Muscle of back (tissue), 3 donors: ENCODE measurements at regions not wholly inside any gene's neighbourhood (a gene's known extent, or its start where the extent isn't known, plus 50 kb on each side); places are given as distances from the start of the nearest gene placed in this dataset.
"Not testable (repeated sequence)": the region's sequence is repeated elsewhere in the genome, so short reads cannot be mapped to it uniquely, and the experiment has no call there.

Source experiments
- DNase-seq, 3 donors: peaks; one replicate each; pipeline versions ENCODE4 v3.0.0 to v3.0.0-alpha.2; 2013

GRCh38 chr15:53126144-53126543 is 336.0 kb upstream of the ONECUT1 start:
- DNase-seq = no peak

DNA sequence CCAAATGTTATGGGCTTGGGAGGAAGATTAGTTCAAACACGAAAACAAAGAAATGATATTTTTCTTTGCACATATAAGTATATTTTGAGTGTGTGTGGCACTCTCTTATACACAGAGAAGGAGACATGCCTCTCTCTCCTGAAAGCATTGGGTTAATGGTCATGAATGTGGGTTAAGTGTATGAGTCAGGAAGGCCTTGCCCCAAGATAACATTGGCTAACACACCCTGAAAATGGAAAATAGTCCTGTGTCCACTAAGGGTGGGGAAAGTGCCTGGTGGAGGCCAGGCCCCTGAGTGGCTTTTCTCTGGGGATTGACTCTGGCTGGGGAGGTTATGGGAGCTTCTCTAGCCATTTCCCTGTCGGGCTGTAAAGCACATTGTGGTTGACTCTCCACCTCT is 332.7 kb upstream of the ONECUT1 start:
- DNase-seq = no peak

DNA sequence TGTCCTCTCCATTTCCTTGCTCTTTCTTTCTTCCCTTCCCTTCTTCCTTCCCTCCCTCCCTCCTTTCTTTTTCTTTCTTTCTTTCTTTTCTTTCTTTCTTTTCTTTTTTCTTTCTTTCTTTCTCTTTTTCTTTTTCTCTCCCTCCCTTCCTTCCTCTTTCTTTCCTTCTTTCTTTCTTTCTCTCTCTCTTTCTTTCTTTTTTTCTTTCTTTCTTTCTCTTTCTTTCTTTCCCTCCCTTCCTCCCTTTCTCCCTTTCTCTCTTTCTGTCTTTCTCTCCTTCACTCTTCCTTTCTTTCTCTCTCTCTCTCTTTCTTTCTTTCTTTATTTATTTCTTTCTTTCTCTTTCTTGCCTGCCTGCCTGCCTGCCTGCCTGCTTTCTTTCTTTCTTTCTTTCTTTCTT is 326.8 kb upstream of the ONECUT1 start:
- not testable (repeated sequence) for DNase-seq

- DNase-seq = no peak
These were observed 326.0 kb upstream of the ONECUT1 start for GRCh38 chr15:53116169-53116568.

DNA sequence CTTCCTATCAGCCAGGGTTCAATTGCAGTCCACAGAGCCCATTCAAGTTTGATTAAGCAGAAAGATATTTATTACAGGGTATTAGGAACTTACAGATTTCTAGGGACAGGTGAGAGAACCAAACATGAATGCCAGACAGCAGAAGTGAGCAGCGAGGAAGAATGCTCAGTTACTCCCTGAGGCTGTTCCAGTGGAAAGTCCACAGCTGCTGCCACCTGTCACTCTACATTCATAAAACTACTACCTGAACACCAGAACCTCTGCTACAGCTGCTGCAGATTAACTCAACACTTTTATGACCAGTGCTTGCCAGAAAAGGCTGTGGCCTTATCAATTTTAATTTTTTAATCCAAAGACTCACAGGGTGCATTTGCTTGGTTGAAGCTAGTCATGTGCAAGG is 325.4 kb upstream of the ONECUT1 start:
- no peak for DNase-seq

GRCh38 chr15:53114960-53115359 is 324.8 kb upstream of the ONECUT1 start:
- DNase-seq = no peak

GRCh38 chr15:53110999-53111398 is 320.9 kb upstream of the ONECUT1 start:
- no peak for DNase-seq

DNA sequence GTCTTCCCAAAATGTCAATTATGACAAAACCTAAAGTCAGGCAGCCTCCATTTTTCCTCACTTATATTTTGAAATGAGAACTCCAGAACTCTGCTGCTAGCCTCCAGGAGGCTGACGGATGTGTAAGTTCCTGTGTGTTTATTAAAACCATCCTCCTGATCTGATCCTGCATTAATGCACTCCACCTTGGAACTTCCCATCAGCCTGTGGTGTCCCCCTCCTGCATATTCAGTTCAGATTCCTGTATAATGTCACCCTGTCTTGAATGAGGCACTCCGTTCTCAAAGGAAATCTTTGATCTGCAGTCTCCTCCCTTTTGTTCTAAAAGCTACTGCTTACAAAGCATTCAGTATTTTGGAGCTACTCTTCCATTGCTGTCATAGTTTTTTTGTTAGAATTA is 318.2 kb upstream of the ONECUT1 start:
- no peak for DNase-seq

DNA sequence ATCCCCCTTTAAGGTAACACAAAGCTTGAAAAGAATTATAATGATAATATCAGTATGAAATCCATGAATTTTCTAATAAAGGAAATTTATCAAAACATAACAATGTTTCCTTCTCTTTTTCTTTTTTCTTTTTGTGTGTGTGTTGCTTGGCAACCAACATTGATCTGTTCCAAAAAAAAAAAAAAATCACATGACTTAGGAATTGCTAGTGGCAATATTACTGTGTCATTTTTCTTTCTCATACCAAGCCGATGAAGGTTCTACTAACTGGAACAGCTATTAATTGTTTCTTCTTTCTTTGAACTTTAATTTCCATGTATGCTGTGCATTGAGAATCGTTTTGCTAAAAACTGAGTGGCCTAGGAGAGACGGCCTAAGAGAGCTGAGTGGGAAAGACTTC is 317.7 kb upstream of the ONECUT1 start:
- DNase-seq = no peak

DNA sequence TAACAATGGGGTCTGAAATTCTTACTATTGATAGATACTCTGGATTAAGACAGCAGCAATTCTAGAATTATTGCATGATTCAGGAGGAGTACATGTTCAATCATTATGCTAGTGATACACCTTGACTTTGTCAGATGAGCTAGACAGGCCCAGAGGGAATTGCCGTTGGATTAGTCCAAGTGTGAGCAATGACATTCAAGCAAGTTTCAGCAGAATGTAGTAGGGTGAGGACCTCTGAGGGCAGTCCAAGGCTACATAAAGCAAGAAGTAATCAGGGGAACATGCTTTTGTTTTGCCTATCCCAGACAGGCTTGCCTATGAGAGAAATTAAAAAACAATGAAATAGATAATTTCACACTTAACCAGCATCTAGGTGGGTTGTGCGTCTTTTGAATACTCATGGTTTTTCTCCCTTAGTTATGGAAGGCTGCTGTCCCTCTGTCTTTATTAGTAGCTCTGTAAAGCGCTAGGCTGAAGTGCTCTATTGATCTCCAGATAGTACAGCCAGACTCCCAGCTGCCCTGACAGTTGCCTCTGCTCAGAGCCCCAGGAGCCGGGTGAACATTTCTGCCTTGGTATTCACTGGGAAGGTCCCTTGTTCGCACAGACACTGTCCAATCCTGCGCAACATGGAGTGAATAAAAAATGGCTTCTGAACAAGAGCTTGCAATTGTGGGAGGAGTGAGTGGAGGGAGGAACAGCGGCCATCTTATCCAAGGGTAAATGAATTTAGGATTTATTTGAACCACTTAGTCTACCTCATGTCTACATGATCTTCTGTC is 316.6 kb upstream of the ONECUT1 start:
- no peak for DNase-seq

DNA sequence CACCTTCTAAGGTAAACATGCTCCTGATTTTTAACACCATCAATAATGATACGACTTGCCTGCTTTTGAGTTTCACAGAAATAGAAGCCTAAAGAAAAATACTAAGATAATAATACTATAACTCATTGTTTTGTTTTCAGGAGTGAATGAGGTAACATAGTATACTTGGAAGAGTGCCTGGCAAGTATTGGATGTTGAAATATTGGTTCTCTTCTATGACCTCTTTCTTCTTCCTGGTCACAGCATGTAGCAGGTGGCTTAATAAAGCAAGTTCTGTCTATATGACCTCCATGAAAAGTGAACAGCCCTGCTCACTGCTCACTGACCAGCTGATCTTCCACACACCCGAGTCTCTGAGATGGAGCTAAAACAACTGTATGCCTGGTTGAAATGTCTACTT is 312.3 kb upstream of the ONECUT1 start:
- DNase-seq = no peak

GRCh38 chr15:53080484-53080883 is 290.3 kb upstream of the ONECUT1 start:
- DNase-seq = no peak

DNA sequence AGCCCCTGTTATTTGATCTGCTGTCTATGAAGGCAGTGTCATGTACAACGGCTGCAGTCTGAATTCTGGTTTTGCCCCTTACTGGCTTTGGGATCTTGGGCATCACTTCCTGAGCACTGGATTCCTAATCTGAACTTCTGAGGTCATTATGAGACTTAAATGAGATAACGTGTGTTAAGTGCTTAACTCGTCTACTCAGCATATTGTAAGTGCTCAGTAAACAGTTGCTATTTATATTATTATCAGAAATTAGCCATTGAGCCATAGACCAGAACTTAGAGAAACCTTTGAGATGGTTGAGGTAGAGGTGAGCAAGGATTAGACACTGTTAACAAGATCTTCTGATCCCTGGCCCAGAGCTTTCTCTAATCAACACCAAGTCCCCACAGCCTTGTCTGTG is 284.1 kb upstream of the ONECUT1 start:
- no peak for DNase-seq

DNA sequence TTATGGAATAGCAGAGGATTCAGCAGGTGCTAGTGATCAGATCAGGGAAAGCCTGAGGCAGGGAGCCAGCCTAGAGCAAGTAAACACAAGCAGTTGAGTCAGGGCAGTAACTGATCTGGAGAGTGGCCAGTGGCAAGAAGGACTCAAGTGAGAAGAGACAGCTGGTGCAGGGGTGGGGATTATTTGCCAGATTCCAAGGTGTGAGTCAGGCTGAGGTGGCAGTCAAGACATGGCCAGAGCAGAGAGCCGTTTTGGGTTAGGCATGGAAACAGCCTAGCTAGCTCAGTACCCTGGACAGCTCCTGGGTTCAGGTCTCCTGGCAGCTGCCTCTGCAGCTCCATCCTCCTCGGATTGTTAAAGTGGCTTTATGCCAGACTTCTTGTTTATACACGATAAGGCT is 281.9 kb upstream of the ONECUT1 start:
- peak; percentile 7 to 45 (median 44) for DNase-seq

DNA sequence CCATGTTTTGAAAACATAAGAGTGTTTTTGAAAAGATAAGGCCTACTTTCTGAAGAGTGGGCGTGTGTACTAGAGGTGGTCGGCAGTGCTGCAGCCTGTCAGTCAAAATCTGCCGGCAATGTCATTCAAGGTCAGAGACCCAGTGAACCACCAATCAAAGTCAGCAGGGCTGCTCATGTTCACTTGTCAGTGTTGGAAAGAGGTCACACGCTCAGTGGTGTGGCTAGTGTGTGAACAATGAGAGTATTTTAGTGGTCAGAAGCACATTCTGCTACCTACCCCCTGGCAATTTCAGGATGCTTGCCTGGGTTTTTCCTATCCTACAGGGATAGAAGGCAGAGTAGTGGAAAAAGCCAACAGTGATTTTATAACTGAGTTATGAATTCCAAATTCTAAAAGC is 278.5 kb upstream of the ONECUT1 start:
- DNase-seq = no peak

DNA sequence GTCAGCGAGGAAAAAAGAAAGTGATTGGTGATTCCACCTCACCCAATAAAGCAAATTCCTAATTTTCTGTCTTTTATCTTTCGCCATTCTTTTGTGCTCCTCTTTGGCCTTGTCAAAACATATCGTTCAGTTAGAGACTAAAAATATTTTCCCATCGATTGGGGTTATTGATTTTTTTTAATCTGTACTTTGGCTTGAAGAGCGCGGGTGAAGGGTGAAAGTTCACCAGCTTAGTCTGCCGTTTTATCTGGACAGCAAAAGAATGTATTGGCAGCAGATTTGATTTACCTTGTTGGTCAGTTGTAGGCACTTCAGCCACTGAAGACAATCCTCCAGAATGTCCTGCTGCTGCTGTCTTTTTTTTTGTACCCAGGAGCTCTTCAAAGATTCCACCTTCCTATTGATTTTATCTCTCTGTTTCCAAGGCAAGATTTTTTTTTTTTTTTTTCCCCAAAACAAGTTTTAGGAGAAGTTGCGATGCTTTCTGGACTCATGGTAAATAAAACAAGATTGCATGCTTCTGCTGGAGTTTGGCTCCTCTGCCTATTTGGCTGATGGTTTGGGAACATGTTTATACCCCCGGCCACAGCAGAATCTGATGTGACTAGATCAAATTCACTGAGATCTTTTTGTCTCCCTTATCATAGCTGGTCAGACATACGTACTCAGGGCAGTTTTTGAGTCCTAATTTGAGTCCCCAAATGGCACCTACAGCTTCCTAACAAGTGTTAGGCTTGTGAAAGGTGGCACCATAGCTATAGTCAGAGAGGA is 269.3 kb upstream of the ONECUT1 start:
- no peak for DNase-seq

DNA sequence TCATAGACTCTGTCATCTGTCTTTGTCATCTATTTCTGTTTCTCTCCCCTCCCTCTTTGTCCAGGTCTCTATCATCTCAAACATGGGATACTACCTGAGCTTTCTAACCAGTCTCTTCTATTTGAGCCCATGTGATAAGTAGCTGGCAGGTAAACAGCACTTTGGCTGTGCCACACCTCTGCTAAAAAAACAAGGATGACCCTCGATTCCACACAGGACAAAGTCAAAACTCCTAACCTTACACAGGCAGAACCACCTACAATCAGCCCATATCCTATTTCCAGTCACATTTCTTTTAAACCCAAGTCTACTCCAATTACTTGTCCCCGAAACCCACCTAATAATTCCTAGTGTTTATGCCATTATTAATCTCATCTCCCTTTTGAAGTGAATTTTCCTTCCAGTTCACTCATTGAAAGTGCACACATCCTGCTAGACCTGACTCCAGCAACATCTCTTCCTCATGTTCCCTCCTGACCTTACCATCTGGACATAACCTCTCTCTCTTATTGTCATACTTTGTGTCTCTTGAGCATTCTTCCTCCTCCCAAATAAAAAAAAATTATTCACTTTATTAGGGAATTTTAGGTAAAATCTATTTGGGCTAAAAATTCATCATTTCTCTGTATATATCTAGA is 256.1 kb upstream of the ONECUT1 start:
- no peak for DNase-seq

- DNase-seq = no peak
These were observed 248.5 kb upstream of the ONECUT1 start for GRCh38 chr15:53038655-53038941.

DNA sequence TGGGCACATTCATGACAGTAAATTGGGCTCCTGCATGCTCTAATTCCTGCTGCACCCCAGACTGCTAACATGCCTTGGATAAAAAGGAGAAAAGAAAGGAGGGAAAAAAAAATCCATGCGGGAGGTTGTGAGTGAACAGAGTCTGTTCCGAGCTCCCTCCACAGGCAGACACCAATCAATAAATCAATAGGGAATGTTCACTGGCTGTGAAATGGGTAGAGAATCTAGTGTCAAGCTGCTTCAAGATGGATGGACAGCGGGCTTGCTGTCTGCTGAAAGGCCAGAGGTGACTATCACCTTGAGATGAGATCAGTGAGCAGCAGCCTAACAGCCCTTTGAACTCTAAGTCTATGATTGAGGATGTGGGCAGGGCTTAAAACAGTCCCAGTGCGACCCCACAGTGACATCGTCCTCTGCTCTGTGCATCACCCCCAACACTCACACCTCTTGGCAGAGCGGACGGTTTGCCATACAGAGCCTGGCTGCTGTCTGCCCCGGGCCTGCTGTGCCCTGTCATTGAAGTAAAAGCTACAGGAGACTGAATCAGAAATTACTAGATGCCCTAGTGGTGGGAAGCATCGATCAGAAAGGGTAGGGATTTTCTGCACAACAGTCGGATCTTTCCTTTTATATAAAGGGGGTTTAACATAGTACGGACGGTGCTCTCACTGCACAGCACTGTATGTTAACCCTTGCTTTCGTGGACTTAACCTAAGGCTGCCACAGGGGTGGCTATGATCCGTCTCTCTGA is 247.9 kb upstream of the ONECUT1 start:
- no peak for DNase-seq

DNA sequence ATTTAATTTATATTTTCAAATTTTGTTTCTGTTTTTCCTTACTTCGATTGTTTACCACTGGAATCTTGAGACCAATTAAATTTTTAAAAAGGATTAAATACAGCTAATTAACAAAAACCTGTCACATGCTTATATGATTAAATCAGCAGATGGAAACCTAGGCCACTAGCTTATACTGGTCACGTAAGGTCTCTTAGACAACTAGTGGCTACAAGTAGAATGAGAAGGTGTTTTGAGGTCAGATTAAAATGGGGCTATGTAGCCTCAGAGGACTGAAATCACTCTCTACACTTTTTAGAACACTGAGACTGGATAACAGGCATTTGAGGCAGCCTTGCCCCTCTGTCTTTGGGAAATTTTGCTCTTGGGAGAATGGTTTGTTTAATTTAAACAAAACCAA is 246.5 kb upstream of the ONECUT1 start:
- no peak for DNase-seq

- DNase-seq = no peak
These were observed 244.7 kb upstream of the ONECUT1 start for GRCh38 chr15:53034767-53035245.

DNA sequence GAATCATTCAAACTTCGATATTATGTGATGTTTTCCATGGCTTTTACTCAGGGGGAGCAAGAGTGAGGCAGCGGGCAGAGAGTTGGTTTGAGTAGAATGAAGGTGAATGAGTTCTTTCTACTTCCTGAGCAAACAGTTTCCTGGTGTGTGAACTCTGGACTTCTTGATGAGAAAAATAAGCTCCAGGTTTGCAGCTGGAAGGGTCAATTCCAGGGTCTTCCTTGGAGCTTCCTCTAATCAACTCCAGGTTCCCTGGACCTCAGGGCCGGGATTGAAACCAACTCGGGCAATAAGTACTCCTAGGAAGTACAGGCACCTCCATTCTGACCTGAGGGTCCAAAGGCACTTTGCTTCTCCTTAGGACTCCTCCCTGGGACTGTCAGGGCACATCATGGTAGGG is 243.6 kb upstream of the ONECUT1 start:
- no peak for DNase-seq
